HG03159 (cell line): ENCODE measurements at regions not wholly inside any gene's neighbourhood (a gene's known extent, or its start where the extent isn't known, plus 50 kb on each side); places are given as distances from the start of the nearest gene placed in this dataset.
"Not testable (repeated sequence)": the region's sequence is repeated elsewhere in the genome, so short reads cannot be mapped to it uniquely, and the experiment has no call there.

Experiments
- ATAC-seq: cut with Tn5 transposase; IDR thresholded peaks from one replicate; pipeline ENCODE4 v1.9.1; 2021; ENCODE audit warnings: mild to moderate bottlenecking, moderate library complexity; ENCODE audit not compliant: unreplicated experiment

DNA sequence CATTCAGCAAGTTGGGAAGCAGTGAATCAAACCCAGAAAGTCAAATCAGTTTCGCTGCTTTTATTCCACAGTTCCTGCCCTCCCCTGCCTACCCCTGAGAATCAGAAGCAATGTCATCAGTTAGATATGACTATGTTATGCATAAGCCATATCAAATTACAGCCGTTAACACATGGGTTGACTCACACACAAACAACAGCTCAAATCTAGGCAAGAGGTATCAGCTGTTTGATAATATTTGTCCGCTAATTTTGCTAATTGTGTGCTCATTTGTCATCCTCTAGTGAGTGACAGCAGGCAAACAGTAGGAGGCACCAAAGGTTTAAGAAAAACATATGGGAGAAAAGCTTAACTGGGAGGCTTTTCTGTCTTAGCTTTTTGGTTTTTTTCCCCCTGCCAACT, 327.4 kb upstream of the CCL2 start:
- no peak for ATAC-seq

DNA sequence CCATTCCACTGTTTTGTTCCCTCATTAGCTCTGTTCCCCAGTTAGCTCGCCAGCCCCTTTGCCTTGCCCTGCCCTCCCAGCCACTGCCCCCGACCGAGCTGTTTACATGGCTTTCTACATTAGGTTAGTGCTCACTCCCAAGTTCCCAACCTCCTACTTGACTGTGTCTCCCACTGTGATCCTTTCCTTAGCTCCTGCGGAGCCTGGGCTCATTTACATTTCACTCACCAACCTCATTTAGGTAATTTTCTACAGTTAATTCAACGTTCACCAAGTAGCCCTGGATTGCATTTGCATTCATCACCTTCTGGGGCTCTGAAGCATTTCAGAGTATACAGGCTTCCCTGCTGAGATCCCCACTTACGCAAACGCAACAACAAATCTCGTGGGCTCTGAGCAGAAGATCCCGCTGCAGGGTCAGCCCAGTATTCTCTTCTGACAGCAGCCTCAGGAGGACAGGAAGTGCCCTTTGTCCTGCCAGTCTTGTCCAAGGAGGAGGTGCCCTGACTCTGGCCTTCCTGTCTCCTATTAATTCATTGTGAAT, 325.8 kb upstream of the CCL2 start:
- ATAC-seq, result no peak

DNA sequence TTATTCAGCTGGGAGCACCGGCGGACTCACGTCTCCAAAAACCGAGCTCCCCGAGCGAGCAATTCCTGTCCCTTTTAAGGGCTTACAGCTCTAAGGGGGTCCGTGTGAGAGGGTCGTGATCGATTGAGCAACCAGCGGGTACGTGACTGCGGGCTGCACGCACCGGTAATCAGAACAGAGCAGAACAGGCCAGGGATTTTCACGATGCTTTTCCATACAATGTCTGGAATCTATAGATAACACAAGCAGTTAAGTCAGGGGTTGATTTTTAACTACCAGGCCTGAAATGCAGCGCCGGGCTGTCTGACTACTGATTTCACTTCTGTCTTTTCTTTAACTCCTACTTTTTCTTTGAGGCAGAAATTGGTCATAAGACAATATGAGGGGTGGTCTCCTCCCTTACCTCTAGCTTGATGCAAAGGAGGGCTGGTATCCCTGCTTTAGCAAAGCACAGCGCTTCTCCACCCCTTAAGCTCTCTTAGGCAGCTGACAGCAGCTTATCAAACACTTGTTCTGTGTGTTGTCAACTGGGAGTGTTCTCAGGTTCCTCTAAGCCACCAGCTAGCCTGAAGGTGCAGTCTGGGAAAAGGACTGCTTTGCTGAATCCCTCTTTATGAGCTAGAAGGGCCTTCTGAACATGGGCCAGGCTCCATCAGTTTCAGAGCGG, 323.8 kb upstream of the CCL2 start:
- ATAC-seq, result not testable (repeated sequence)

DNA sequence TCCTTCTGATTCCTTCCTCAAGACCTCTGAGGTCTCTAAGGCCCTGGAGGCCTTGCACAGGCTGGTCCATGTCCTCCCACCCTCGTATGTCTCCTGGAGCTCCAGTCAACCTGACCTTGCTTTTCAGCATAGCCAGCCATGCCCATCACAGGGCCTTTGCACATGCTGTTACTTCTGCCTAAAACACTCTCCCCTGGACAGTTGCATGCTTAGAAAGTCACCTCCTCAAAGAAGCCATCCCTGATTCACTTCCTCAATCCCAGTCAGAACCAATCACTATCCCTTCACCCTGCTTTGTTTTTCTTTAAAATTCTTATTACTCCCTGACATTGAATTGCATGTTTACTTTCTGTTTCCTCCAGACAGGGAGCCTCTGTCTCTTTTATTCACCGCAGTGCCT, 322.1 kb upstream of the CCL2 start:
- no peak for ATAC-seq

DNA sequence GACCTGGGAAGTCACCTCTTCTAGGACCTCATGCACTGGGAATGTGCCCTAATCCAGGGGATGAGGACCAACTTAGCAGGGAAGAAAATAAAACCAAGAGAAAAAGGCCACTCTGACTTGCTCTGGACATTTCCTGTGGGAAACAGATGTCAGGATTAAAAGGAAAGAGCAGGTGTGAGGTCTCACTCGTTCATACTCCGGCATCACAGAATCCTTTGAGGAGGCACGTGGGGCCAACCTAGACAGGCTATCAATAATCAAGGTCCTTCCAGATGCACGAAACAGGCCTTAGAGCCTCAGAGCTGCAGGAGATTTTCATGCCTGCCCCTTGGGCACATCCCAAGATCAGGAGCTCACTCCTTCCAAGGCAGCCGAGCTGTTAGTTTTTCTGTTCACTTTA, 321.5 kb upstream of the CCL2 start:
- no peak for ATAC-seq

DNA sequence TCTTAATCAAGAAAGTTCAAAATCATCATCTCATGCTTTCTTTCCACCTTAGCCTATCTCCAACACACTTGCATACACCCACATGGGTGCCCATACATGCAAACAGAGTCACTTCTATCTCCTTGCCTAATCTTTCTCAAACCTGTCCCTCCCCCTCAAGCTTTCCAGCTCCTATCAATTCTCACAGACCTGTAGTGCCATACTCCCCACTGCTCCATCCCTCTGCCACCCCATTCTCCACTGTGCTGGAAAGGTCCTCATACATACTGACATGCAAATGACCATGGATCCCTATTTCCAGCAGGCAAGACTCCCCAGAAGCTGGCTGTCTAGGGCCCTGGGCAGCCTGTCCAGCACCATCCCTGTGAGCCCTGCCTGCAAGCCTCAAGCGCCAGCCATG, 320.4 kb upstream of the CCL2 start:
- ATAC-seq, result no peak

DNA sequence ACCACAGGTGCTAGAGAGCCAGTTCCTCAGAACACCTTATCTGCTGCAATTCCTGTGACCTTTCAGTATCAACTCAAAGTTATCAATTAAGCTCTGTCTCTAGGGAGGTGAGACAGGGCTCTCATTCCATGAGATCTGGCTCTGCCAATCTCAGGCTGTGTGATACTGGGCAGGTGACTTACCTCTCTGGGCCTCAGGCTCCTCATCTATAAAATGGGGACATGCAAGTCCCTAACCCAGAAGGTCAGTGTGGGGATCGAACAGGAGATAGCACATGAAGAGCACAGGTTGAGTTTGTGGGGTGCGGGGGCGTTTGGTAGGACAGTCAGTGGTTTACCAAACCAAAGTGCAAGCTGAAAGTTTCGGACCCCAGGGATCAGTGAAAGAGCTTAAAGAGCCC, 319.3 kb upstream of the CCL2 start:
- no peak for ATAC-seq

DNA sequence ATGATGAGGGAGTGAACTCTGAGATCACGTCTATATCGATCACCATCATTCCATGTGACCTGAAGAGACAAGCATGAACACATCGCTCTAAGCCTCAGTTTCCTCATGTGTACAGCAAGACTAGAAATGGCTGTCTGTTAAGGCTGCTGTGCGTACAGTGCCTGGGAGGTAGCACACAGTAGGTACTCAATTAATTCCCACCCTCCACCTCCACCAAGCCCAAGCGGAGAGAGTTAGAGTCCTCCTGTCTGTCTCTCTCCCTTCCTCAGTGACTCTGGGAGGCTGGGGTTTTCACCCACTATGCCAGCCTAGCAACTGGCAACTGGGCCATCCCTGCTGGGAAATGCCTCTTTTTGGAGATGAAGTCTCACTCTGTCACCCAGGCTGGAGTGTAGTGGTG, 318.3 kb upstream of the CCL2 start:
- ATAC-seq, result no peak

DNA sequence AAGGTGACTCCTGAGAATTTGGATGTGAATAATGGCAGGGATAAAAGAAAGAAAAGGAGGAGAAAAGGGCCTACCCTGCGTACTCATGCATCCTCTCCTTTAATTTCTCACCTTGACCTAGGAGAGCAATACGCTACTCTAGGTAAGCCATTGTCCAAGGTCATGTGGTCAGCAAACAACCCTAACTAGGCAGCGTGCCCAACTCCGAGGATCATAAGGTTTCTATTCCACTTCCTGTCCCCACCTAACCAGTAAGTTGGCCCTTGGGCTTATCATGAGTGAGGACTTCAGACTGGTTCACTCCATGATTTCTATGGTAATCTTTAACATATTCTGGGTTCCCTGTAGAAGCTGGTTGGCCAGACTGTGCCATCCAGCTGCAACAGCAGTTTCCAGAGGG, 315.1 kb upstream of the CCL2 start:
- ATAC-seq, result no peak

DNA sequence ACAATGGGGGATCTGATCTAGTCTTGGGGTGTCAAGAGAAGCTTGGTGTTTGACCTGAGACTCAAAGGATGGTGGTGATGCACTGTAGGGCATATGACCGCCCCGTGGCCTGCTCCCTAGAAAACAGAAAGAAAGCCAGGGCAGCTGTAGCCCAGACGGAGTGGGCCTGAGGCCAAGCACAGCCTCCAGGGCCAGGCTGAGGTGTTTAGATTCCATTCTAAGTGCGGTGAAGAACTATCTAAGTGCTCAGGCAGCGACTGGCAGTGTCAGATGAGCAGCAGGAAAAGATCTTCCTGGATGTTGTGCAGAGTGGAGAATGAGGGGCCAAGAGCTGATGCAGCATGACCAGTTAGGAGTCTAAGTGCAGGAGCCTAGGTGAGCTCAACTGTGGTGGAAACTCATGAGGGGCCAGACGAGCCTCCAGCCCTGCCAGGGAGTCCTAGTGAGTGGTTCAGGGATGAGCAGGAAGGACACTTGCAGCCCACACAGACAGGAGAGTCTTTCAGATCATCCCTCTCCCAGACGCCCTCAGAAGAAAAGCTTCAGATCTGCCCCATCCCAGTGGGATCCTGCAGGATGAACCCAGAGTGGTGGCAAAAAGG, 314.2 kb upstream of the CCL2 start:
- ATAC-seq, result no peak

DNA sequence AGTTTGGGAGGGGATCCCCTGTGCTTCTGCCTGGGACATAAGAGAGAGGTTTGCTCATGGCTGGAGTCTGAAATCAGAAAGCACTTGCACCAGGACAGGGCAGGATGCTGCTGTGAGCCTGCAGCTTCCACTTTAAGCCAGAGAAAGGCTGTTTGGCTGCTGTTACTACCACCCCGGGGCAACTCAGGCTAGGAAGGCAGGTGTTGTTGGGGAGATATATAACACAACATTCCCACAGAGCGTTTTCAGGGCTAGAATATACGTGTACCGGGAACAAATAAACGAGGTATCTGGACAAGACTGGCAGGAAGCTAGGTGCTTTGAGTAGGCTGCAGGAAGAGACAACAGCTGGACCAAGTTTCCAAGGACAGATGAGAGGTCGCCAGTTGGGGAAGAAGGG, 313.3 kb upstream of the CCL2 start:
- no peak for ATAC-seq

DNA sequence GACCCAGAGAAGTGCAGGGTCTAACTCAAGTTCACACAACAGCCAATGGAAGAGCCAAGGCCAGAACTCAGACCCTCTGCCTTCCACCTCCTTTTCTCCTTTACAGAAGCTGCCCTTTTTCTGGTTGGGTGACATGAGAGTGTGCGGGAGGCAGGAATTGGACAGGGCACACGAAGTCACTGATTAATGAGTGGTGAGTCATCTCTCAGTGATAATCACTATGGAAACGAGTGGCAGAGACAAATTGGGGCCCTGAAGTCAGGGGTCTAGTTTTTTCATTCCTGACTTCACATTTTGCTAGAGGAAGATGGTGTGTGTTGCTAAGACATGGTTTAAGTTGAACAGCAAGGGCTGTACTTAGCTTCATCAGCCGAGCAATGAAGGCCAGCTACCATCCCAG, 312.7 kb upstream of the CCL2 start:
- ATAC-seq, result no peak

DNA sequence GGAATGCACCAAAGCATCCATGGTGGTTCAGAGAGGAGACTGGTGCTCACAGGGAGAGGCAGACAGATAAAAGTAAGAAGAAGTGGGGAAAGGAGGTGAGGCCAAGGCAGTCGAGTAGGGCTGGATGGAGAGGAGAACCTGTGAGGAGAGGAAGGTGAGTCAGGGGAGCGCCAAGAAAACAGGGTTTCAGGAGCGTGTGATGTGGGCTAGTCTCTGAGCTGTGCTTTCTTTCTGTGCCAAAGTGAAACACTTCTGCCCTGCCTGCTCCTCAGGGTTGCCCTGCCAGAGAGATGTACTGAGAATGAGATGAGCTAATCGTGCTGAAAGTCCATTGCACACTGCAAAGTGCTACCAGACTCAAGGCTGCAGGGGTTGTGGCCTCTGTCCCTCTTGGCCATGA, 310.7 kb upstream of the CCL2 start:
- no peak for ATAC-seq

DNA sequence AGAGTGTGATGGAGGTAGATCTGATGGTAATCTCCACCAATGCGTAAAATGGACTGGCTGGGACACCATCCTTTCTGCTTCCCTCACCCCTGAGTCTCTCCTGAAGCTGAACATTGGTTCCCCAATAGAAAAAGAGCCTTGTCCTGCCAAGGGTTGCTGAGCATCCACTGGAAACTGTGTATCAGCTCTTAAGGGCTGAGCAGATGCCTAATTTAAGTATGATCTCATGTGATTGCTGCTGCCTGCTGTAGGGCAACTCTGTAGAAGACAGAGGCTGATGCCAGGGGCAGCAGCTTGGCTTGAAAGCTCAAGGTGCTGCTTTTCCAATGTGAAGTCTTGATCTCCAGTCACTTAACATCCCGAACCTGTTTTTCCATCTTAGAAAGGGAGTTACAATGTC, 310.3 kb upstream of the CCL2 start:
- no peak for ATAC-seq

DNA sequence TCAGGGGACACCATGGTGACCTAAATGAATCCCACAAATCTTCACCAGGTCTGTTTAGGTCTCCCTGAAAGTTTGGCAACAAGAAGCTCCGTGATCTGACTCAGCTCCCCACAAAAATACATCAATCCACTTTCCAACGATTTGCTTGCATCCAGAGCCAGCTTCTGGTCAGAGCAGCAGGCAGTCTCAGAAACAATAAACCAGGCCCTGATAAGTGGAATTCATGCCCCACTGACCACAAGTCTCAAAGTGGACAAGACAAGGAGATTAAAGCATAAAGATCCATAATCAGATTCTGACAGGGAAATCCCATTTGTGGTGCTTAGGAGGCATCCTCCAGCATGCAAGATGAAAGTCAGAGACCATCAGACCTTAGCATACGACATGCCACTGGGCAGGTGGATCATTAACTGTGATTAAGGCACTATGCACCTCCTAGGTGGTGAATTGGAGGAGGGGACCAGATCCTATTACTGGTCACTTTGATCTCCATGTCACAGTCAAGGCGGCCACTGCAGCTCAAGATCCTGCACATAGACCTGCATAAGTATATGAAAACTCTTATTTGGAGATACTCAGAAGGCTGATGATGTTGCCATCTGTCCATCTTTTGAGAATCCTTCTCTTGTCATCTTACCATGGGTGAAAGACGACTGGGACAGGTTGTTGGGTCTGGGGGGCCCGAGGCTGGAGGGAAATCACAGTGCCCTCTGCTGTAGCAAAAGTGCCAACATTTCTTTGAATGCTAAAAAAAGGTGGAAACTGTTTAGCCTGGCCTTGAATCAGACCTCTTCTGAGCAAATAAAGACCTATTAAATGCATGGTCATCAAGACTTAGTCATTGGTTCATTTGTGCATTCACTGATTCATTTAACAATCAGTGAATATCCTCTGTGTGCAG, 309.2 kb upstream of the CCL2 start:
- ATAC-seq, result no peak

DNA sequence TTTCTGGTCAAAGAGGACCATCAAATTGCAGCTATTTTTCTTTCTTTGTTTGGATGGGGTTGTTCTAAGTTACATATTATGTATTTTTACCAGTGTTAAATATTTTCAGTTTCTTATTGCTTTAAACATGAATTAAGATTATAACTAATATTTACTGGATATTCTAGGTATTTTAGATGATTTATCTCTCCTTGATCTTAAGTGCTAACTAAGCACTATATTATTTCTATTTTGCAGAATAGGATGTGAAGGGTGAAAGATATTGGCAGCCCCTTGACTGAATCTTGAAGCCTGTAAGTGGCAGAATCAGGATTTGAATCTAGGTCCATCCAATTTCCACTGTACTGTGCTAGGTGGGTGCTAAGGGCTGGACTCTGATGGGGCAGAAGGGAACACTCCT, 307.3 kb upstream of the CCL2 start:
- no peak for ATAC-seq

DNA sequence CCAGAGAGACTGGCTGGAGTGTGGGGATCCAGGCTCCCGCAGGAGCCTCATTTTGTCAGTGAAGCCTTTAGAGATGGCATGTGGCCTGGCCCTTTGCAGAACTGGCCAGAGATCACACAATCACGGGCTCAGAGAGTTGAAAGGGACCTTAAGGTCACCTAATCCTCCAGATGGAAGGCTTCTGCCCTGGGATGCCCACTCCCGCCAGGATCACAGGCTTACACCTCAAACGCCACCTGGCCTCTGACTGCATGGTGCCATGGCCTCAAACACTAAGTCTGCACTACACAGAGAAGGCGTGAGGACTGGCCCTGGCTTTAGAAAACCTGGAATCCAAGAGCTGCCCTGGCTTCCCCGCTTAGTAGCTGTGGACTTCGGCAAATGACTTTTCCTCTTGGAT, 306.8 kb upstream of the CCL2 start:
- no peak for ATAC-seq

DNA sequence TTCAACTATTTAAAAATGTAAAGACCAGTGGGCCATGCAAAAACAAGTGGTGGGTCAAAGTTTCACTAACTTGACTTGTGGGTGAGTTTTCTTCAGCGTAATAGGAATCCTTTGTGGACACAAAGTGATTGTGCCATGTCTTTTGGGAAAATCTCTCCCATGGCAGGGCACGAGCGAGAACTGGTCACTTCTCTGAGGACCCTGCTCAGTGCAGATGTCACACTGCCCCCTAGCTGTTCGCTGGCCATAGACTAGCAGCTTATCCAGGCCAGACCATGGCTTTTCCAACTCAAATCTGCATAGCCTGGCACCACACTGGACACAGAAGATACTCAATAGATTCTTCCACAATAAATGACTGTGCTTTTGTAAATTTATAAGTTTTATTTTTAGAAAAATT, 306.0 kb upstream of the CCL2 start:
- no peak for ATAC-seq

DNA sequence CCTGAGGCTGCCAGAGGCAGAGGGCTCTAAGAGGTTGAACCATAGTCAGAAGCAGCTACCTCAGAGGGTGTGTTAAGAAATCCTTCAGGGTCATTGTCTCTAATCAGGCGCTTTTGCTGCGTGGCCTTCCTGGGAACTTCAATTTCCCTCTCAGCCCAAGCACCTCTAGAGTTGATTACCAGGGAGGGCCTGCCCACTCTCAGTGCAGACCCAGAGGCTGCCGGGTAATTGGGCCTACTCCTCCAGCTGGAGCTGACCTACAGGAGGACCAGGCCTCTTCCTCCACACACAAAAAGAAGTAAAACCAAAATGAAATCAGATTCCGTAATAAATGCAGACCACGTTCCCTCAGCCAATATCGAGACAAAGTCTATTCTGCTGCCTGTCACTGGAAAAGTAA, 305.0 kb upstream of the CCL2 start:
- ATAC-seq, result no peak

DNA sequence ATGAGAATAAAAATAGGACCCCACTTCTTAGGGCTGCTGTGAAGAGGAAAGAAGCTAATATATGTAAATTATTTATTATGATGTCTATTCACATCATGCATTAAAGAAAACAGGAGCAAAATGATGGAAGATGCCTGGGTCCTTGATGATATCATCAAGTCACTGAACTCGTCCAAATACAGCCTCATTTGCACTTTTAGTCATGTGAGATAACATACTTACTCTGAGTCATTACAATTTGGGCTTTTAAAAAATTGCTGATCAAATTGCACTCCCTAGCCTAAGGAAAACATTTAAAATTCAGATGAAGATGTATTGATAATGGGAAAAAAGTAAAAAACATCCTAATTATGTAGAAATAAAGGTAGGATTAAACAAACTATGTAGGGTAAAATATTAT, 302.7 kb upstream of the CCL2 start:
- ATAC-seq, result no peak

DNA sequence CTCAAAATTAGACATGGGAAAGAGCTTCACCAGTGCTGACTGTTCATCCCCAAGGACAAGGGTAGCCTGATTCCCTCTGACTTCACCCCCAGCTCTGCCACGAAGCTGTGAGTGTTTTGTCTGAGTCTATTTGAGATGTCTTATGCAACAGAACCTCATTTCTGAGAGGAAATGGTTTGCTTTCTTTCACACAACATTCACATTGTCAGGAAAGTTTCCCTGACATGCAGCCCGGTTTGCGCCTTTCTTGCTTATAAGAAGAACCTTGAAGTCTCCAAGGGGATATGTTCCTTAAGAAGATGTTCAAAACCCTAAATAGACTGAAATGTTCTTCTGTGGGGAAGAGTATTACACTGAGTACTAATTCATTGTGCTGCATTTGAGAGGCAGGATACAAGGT, 300.5 kb upstream of the CCL2 start:
- ATAC-seq, result no peak

DNA sequence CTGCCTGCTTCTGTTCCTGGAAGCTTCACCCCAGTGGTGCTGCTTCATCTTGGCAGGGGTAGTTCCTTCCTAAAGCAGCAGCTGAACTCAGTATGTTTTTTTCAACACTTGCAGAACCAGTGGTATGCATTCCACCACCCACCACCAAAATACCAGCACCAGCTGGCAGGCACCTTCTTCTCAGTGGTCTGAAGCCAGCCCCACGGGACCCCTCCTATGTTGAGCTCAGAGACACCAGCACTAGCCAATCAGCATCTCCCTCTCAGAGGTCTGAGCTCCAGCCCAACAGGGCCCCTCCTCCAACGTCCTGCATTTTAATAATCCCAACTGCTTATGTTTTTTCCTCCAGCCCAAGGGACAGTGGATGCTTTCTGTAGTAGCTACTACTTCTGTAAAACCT, 299.6 kb upstream of the CCL2 start:
- ATAC-seq, result no peak
